Superior temporal gyrus (tissue), 1 donor: ENCODE measurements at regions not wholly inside any gene's neighbourhood (a gene's known extent, or its start where the extent isn't known, plus 50 kb on each side); places are given as distances from the start of the nearest gene placed in this dataset.

Source experiments
- DNase-seq: peaks from one replicate; pipeline ENCODE4 v3.0.0-alpha.2; 2016; ENCODE audit errors: extremely low spot score

GRCh38 chr10:123526356-123527064 lies 139.6 kb upstream of the GPR26 start:
- DNase-seq = no peak

GRCh38 chr10:123527151-123527550 lies 139.0 kb upstream of the GPR26 start:
- DNase-seq = no peak

GRCh38 chr10:123529146-123529760 lies 136.9 kb upstream of the GPR26 start:
- no peak for DNase-seq

- DNase-seq = peak; percentile 40
These were observed 135.8 kb upstream of the GPR26 start for GRCh38 chr10:123530166-123530870.

GRCh38 chr10:123535386-123535785 lies 130.8 kb upstream of the GPR26 start:
- no peak for DNase-seq

GRCh38 chr10:123536176-123536845 lies 129.8 kb upstream of the GPR26 start:
- DNase-seq = no peak

- DNase-seq = no peak
These were observed 128.8 kb upstream of the GPR26 start for GRCh38 chr10:123537188-123537961.

GRCh38 chr10:123538401-123539320 lies 127.5 kb upstream of the GPR26 start:
- DNase-seq = no peak

- DNase-seq = no peak
These were observed 121.2 kb upstream of the GPR26 start for GRCh38 chr10:123544986-123545385.

GRCh38 chr10:123548770-123549169 lies 117.4 kb upstream of the GPR26 start:
- DNase-seq = no peak

GRCh38 chr10:123549761-123550454 lies 116.2 kb upstream of the GPR26 start:
- no peak for DNase-seq

- DNase-seq = no peak
These were observed 115.5 kb upstream of the GPR26 start for GRCh38 chr10:123550675-123551096.

GRCh38 chr10:123551259-123551658 lies 114.9 kb upstream of the GPR26 start:
- no peak for DNase-seq

- no peak for DNase-seq
These were observed 113.2 kb upstream of the GPR26 start for GRCh38 chr10:123552760-123553554.

- no peak for DNase-seq
These were observed 112.2 kb upstream of the GPR26 start for GRCh38 chr10:123553810-123554430.

GRCh38 chr10:123554656-123555055 lies 111.5 kb upstream of the GPR26 start:
- no peak for DNase-seq

- DNase-seq = no peak
These were observed 110.5 kb upstream of the GPR26 start for GRCh38 chr10:123555616-123556015.

- DNase-seq = no peak
These were observed 110.1 kb upstream of the GPR26 start for GRCh38 chr10:123556049-123556448.

- DNase-seq = no peak
These were observed 109.4 kb upstream of the GPR26 start for GRCh38 chr10:123556736-123557135.
